ENCODE measurements at regions not wholly inside any gene's neighbourhood (a gene's known extent, or its start where the extent isn't known, plus 50 kb on each side); places are given as distances from the start of the nearest gene placed in this dataset.

DNA sequence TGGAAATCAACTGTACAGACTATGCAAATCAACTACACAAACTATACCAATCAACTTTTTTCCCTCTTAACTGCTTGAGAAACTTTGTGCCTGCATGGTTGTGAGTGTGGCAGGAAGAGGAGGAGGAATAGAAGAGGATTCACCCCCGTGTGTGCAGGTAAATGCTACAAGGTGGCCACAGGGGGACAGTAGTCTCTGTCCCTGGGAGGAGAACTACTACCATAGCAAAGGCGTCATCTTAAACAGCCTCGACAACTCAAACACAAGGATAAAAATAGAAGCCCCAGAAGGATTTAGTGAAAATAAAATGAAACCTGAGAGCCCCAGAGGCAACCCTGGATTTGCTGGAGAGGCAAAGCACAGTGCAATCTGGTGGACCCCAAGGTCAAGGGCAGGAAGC is 199.5 kb upstream of the DYNLRB2 start:
- H3K4me3 ChIP-seq (replicated peaks in 1 of 2; ENCODE audit: low read depth in 2 of 2, low read length in 2 of 2) = no peak overlapping the region
- DNase-seq (ENCODE audit: low read depth in 2 of 2) = no peak
- TF ChIP-seq, protein P1, sequence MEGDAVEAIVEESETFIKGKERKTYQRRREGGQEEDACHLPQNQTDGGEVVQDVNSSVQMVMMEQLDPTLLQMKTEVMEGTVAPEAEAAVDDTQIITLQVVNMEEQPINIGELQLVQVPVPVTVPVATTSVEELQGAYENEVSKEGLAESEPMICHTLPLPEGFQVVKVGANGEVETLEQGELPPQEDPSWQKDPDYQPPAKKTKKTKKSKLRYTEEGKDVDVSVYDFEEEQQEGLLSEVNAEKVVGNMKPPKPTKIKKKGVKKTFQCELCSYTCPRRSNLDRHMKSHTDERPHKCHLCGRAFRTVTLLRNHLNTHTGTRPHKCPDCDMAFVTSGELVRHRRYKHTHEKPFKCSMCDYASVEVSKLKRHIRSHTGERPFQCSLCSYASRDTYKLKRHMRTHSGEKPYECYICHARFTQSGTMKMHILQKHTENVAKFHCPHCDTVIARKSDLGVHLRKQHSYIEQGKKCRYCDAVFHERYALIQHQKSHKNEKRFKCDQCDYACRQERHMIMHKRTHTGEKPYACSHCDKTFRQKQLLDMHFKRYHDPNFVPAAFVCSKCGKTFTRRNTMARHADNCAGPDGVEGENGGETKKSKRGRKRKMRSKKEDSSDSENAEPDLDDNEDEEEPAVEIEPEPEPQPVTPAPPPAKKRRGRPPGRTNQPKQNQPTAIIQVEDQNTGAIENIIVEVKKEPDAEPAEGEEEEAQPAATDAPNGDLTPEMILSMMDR (IDR thresholded peaks at IDR 0.05; ENCODE audit: low read depth, low read length) = no peak

DNA sequence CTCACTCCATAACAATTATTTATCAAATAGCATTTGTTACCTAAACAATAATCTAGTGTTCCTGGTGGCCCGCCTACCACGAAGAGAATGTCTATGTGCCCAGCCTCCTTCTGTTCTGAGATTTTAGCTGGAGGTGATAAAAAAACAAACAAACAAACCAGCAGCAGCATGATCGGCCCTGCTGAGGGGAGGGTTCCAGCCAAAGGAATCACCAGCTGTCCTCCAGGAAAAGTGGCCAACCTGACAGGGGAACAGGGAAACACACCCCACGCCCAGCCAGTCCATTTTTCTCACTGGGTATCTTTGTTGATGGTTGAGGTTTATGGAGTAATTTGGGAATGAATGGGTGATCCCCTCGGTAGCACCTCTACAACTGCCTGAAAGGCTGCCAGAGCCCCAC is 203.0 kb upstream of the DYNLRB2 start:
- H3K4me3 ChIP-seq (replicated peaks in 1 of 2; ENCODE audit: low read depth in 2 of 2, low read length in 2 of 2) = no peak overlapping the region
- TF ChIP-seq, protein P1 (IDR thresholded peaks at IDR 0.05; ENCODE audit: low read depth, low read length) = no peak
- no peak for DNase-seq (ENCODE audit: low read depth in 2 of 2)

DNA sequence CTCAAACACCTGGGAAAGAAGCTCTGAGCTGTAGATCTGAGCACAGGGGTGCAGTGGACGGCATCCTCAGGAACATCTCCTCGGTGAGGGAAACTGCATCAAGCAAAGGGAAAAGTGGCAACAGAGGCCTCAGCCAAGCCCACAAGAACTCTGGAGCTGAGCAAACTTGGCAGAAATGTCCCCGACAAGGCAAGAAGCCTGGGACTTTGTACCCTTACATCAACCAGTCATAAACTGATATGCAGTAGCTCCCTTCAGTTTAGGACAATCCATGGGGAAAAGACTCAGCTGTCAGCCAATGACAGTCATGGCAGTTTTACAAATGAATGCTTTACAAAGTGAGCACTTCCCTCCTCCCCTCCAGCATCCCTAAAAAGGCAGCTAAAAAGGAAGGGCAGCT is 210.0 kb upstream of the DYNLRB2 start:
- TF ChIP-seq, protein P1 (IDR thresholded peaks at IDR 0.05; ENCODE audit: low read depth, low read length) = no peak

DNA sequence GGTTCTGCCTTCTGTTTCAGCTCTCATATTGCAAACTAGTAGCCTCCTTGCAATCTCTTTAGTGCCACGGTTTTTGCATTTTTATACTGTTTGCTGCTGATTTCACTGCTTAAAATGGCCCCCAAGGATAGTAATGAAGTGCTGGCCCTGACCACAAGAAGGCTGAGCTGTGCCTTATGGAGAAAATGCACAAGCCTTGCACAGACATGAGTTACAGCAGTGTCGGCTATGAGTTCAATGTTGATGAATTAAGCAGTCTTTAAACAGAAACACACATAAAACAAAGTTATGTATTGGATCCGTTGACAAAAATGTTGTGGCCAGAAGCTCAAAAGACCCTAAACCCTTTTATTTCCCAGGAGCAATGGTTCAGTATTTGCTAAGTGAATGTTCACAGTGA is 210.6 kb upstream of the DYNLRB2 start:
- TF ChIP-seq, protein P1 (IDR thresholded peaks at IDR 0.05; ENCODE audit: low read depth, low read length) = no peak
- DNase-seq (ENCODE audit: low read depth in 2 of 2) = no peak
- H3K4me3 ChIP-seq (replicated peaks in 1 of 2; ENCODE audit: low read depth in 2 of 2, low read length in 2 of 2) = no peak overlapping the region

More for the DNA sequence above, 210.0 kb upstream of the DYNLRB2 start:
- DNase-seq (ENCODE audit: low read depth in 2 of 2) = no peak
- H3K4me3 ChIP-seq (replicated peaks in 1 of 2; ENCODE audit: low read depth in 2 of 2, low read length in 2 of 2) = no peak overlapping the region

DNA sequence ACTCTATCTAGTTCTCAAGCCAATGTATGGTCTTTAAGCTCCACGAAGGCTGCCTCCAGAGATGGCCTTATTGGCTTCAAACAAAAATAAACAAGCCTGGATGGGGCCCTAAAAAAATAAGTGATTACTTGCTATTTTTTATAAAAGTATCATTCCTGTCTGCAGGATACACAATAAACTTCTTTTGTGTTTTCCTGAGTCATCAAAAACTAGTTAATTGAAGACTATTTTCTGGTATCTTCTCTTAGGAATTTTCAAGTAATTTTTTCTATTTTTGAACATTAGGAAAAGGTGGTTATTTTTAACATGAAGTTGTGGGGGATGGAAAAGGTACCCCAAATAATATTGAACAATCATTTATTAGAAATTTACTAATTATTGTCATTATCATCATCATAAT is 213.1 kb upstream of the DYNLRB2 start:
- H3K4me3 ChIP-seq (replicated peaks in 1 of 2; ENCODE audit: low read depth in 2 of 2, low read length in 2 of 2) = no peak overlapping the region
- TF ChIP-seq, protein P1 (IDR thresholded peaks at IDR 0.05; ENCODE audit: low read depth, low read length) = no peak
- DNase-seq (ENCODE audit: low read depth in 2 of 2) = no peak

DNA sequence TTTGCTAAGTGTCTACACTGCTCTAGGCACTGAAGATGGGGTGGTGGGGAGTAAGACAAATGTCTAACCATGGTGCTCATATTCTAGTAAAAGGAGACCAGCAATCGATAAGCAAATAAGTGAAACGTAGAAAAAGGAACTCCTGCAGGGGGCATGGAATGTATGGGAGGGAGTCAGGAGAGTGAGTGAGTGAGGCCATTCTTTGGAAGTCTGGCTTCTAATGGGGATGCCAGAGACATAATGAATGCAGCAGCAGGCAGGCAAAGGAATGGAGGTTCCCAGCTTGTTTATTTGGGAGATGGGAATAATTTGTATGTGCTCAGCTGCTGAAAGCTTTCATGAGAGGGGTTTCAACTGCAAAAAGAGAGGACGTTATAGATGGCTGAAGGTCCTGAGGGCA is 216.4 kb upstream of the DYNLRB2 start:
- DNase-seq (ENCODE audit: low read depth in 2 of 2) = no peak
- no peak overlapping the region for H3K4me3 ChIP-seq (replicated peaks in 1 of 2; ENCODE audit: low read depth in 2 of 2, low read length in 2 of 2)
- TF ChIP-seq, protein P1 (IDR thresholded peaks at IDR 0.05; ENCODE audit: low read depth, low read length) = no peak

DNA sequence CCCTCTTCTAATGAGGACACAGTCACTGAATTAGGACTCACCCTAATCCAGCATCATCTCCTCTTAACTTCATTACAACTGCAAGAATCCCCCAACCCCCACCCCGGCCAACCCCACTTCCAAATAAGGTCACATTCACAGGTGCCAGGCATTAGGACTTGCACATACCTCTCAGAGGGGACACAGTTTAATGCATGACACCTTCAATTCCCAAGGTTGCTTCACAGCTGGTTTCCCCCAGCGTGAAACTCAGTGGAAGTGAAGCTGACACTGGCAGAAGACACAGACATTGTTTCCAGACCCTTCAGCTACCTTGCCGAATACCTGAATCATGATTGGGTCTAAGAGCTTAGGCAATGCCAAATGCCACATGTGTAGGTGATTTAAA is 217.0 kb upstream of the DYNLRB2 start:
- no peak for DNase-seq (ENCODE audit: low read depth in 2 of 2)

More for the DNA sequence above, 217.0 kb upstream of the DYNLRB2 start:
- H3K4me3 ChIP-seq (replicated peaks in 1 of 2; ENCODE audit: low read depth in 2 of 2, low read length in 2 of 2) = no peak overlapping the region
- TF ChIP-seq, protein P1 (IDR thresholded peaks at IDR 0.05; ENCODE audit: low read depth, low read length) = no peak
